Tibial nerve (tissue), 3 donors: ENCODE measurements at regions not wholly inside any gene's neighbourhood (a gene's known extent, or its start where the extent isn't known, plus 50 kb on each side); places are given as distances from the start of the nearest gene placed in this dataset.

Experiments used
- POLR2A ChIP-seq, 2 donors: fragments of 450-650 bp; IDR thresholded peaks; one replicate each; pipeline ENCODE4 v1.6.1; 2017; ENCODE audit warnings: antibody characterized with exemption in 2 of 2, mild to moderate bottlenecking in 2 of 2, moderate library complexity in 2 of 2
- TF ChIP-seq, protein P1 (sequence below), 5 experiments: fragments of 200-600 bp in 3 of 5; fragments of 450-650 bp in 2 of 5; sonication (generic) in 3 of 5; IDR thresholded peaks; one replicate each; pipeline ENCODE4 v1.5.1; 2016 to 2019; ENCODE audit warnings: antibody characterized with exemption in 5 of 5, mild to moderate bottlenecking in 3 of 5, moderate library complexity in 2 of 5

DNA sequence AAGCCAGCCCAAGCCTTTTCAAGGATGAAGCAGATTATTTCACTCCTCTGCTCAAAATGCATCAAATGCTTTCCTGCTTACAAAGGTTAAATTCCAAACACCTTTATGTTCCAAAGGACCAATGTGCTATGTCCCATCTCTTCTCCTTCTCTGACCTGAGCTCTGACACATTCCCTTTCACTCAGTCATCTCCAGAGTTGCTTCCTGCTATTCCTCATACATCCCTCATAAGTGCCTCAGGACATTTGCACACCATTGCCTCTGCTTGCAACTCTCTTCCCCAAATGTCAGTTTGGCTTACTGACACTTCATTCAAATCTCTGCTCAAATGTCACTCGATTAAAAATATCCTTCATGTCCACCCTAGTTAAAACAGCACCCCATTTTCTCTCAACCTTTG, 53.3 kb upstream of the BMAL1 start:
- TF ChIP-seq, protein P1, sequence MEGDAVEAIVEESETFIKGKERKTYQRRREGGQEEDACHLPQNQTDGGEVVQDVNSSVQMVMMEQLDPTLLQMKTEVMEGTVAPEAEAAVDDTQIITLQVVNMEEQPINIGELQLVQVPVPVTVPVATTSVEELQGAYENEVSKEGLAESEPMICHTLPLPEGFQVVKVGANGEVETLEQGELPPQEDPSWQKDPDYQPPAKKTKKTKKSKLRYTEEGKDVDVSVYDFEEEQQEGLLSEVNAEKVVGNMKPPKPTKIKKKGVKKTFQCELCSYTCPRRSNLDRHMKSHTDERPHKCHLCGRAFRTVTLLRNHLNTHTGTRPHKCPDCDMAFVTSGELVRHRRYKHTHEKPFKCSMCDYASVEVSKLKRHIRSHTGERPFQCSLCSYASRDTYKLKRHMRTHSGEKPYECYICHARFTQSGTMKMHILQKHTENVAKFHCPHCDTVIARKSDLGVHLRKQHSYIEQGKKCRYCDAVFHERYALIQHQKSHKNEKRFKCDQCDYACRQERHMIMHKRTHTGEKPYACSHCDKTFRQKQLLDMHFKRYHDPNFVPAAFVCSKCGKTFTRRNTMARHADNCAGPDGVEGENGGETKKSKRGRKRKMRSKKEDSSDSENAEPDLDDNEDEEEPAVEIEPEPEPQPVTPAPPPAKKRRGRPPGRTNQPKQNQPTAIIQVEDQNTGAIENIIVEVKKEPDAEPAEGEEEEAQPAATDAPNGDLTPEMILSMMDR (IDR thresholded peaks at IDR 0.05): no peak
- TF ChIP-seq POLR2A (IDR thresholded peaks at IDR 0.05): no peak
